GM12878 (cell line): ENCODE measurements at regions not wholly inside any gene's neighbourhood (a gene's known extent, or its start where the extent isn't known, plus 50 kb on each side); places are given as distances from the start of the nearest gene placed in this dataset.

Source experiments
- ATF2 ChIP-seq: IDR thresholded peaks from 2 replicates; pipeline ENCODE4 v1.6.1; 2012; ENCODE audit warnings: low read length, inconsistent platforms
- BACH1 ChIP-seq: fragments of 450-650 bp; IDR thresholded peaks from 2 replicates; pipeline ENCODE4 v1.6.1; 2017; ENCODE audit warnings: mild to moderate bottlenecking, borderline replicate concordance
- CTCF ChIP-seq, 3 experiments: IDR thresholded peaks in 2 of 3; conservative IDR thresholded peaks in 1 of 3; 2 replicates each; pipeline ENCODE4 v1.5.1; 2011; ENCODE audit warnings: low read depth in 3 of 3, low read length in 3 of 3, mild to moderate bottlenecking in 3 of 3, control low read depth in 2 of 3, moderate library complexity in 2 of 3, inconsistent platforms in 1 of 3, mixed read lengths in 1 of 3; ENCODE audit not compliant: control insufficient read depth in 2 of 3, insufficient read depth in 1 of 3; ENCODE audit errors: extremely low read depth in 1 of 3
- EP300 ChIP-seq, 2 experiments: fragments of 150-350 bp in 1 of 2; IDR thresholded peaks; 2 replicates each; pipeline ENCODE4 v1.6.1; 2011 to 2012; ENCODE audit warnings: low read depth in 2 of 2, low read length in 2 of 2, borderline replicate concordance in 1 of 2, improper control_type of control experiment in 1 of 2, inconsistent platforms in 1 of 2; ENCODE audit not compliant: control insufficient read depth in 1 of 2
- EZH2 ChIP-seq: IDR thresholded peaks from 2 replicates; pipeline ENCODE4 v1.6.1; 2012; ENCODE audit warnings: low read depth, mild to moderate bottlenecking, control low read depth, inconsistent platforms, low read length, borderline replicate concordance; ENCODE audit not compliant: control insufficient read depth
- POLR2A ChIP-seq: IDR thresholded peaks from 2 replicates; pipeline ENCODE4 v1.6.1; 2011; ENCODE audit warnings: low read depth, mild to moderate bottlenecking, low read length
- POLR2AphosphoS5 ChIP-seq: IDR thresholded peaks from 2 replicates; pipeline ENCODE4 v1.6.1; 2011; ENCODE audit warnings: mild to moderate bottlenecking, low read length, inconsistent platforms
- RAD21 ChIP-seq: IDR thresholded peaks from 2 replicates; pipeline ENCODE4 v1.6.1; 2011; ENCODE audit warnings: mild to moderate bottlenecking, low read depth, low read length, moderate library complexity; ENCODE audit not compliant: insufficient read depth
- SP1 ChIP-seq: IDR thresholded peaks from one replicate; pipeline ENCODE4 v1.6.1; 2011; ENCODE audit warnings: low read depth, low read length
- TAF1 ChIP-seq: IDR thresholded peaks from 2 replicates; pipeline ENCODE4 v1.6.1; 2011; ENCODE audit warnings: mild to moderate bottlenecking, low read depth, low read length, borderline replicate concordance
- YY1 ChIP-seq: IDR thresholded peaks from 2 replicates; pipeline ENCODE4 v1.6.1; 2011; ENCODE audit warnings: low read depth, mild to moderate bottlenecking, low read length
- ZNF274 ChIP-seq: IDR thresholded peaks from one replicate; pipeline ENCODE4 v1.8.0; 2011; ENCODE audit not compliant: insufficient read length, insufficient read depth

GRCh38 chr4:170538821-170539473 is 449.2 kb upstream of the AADAT start:
- TF ChIP-seq BACH1 (no peak), EZH2 (no peak), TAF1 (no peak), CTCF (IDR thresholded peaks at IDR 0.05 in 2 of 3, conservative IDR thresholded peaks at IDR 0.05 in 1 of 3; ENCODE audit: control insufficient read depth in 2 of 3, extremely low read depth in 1 of 3, insufficient read depth in 1 of 3, low read depth in 3 of 3, low read length in 3 of 3) (no peak), POLR2AphosphoS5 (no peak), YY1 (no peak), ATF2 (no peak), RAD21 (no peak), POLR2A (no peak), SP1 (no peak), ZNF274 (no peak), EP300 (IDR thresholded peaks at IDR 0.05; ENCODE audit: borderline replicate concordance in 1 of 2, control insufficient read depth in 1 of 2, low read depth in 2 of 2, low read length in 2 of 2) (no peak)
